Hepatic stellate cell (primary cell): ENCODE measurements at regions not wholly inside any gene's neighbourhood (a gene's known extent, or its start where the extent isn't known, plus 50 kb on each side); places are given as distances from the start of the nearest gene placed in this dataset.
"Not testable (repeated sequence)": the region's sequence is repeated elsewhere in the genome, so short reads cannot be mapped to it uniquely, and the experiment has no call there.

Experiments
- DNase-seq: peaks from one replicate; pipeline ENCODE4 v3.0.0; 2011; ENCODE audit warnings: low spot score

DNA sequence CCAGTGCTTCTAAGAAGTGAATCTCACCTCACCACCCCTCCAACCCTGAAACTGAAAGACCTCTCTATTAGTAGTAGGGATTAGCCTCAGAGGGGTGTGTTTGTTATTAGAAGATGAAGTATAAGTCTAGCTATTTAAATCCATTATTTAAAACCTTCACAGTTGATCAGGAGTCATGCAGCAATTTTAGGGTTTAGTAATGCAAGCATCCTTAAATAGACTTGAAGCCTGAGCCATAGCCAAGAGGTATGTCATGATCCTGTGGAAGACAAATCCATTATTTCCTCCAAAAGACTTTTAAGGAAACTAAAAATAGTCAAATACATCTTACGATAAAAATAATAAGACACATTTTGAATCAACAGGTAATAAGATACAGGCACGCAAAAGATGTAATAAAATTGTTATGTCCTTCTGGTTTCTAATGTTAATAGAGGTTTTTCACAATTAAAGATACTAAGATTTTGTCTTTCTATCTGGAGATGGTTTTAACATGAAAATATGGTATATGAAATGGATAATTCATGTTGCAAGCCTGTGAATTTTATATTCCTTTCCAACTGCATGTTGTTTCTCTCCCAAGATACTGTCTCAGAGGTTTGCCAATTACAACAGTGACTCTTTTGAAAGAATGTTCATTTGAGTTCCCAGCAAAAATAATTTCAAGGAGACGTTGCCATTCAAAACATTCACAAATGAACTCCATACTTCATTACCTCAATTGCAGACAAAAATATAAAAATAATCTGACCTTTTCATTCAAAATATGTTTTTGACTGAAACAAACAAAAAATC is 68.0 kb downstream of the LUZP4 start:
- no peak for DNase-seq

DNA sequence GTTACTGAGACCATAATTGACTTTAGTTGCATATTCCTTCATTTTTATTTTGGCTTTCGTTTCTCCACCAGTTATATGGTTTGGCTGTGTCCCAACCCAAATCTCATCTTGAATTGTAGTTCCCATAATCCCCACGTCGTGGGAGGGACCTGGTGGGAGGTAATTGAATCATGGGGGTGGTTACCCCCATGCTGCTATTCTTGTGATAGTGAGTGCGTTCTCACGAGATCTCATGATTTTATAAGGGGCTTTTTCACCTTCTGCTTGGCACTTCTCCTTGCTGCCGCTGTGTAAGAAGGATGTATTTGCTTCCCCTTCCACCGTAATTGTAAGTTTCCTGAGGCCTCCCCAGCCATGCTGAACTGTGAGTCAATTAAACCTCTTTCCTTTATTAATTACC is 70.0 kb downstream of the LUZP4 start:
- DNase-seq = not testable (repeated sequence)

DNA sequence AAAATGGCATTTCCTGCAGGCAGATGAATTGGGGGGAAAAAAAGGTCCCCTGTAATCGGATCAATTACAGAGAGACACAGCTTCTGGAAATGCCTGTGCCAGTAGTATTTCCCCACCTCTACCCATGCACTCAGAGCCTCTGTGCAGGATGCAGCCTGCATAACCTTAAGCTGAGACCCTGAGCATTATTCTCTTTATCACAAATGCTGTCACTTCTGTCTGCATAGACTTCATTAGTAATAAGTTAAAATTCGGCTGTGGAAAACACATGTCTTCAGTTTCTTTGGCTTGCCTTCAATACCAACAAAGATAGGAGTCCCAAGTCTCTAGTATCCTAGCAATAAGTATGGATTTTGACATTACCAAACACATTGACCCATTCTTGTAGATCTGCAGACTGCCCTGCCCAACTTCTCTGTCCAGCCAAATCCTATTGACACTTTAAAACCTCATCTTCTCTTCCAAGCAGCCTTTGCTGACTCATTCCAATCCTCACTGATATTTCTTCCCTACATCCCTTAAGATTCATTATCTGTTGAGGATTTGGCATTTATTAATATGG is 70.8 kb downstream of the LUZP4 start:
- DNase-seq = no peak

DNA sequence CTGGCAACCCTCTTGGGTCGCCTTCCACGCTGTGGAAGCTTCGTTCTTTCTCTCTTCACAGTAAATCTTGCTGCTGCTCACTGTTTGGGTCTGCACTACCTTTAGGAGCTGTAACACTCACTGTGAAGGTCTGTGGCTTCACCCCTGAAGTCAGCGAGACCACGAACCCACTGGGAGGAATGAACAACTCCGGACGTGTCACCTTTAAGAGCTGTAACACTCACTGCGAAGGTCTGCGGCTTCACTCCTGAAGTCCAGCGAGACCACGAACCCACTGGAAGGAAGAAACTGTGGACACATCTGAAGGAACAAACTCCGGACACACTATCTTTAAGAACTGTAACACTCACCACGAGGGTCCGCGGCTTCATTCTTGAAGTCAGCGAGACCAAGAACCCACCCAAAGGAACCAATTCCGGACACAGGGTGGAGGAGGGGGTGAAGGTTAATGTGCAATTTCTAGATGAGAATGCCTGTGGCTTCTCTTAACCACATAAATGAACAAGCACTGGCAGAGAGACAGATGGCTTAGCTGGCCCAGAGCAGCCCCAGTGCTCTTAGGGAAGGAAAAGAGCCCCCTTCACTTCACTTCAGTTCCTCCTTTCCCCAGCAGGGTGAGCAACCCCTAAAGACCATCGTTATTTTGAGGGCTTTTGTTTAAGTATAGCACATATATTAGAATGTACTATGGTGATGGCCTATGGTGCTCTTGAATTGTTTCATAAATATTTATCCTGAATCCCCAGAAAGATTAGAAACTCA is 73.0 kb downstream of the LUZP4 start:
- no peak for DNase-seq

DNA sequence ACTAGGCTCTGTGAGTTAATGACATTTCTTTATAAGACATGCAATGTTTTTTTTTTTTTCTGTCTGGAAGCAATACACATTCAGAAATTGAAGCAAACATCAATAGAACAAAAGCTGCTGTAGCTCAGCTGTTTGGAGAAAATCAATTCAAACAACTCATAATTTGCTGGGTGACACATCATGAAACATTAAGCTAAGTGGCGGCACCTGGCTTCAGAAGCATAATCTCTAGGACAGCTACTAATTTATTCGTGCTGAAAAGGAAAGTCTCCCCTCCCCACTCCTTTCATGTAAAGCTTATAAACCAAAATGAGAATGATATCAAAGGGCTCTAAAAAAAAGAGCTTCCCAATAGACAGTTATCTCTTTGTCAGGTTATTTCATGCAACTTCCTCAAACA is 73.9 kb downstream of the LUZP4 start:
- DNase-seq = no peak

DNA sequence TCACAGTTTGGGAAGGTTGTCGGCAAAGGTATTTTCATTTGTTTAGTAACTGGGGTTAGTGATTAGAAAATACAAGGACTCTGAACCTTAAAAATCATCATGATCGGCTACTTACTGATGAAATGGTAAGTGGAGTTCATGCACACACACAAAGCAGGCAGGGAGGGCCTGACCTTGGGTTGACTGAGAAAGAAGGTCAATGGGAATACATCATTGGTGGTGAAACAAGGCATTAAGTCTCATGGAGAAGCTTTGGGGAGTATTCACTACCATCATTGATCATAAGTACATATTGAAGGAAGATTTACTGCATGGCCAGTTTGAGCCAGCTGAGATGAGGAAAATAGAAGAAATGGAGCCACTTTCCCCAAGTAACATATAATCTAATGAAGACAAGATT is 74.4 kb downstream of the LUZP4 start:
- DNase-seq = no peak

DNA sequence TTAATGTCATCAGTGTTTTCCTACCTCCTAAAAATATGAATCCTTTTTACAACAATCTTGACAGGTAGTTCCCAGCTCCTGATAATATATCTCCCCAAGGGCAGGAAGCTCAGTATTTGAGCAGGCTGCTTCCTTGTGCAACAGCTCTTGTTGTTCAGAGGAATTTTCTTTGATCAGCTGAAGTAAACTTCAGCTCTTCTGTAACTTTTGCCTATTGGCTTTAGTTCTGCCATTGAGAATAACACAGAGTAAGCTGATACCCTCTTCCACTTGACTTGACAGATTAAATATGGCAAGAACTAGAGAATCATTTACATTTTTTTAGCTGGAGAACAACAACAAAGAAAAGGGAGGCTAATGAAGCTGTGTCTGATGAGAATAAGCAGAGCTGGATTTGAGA is 75.2 kb downstream of the LUZP4 start:
- no peak for DNase-seq

DNA sequence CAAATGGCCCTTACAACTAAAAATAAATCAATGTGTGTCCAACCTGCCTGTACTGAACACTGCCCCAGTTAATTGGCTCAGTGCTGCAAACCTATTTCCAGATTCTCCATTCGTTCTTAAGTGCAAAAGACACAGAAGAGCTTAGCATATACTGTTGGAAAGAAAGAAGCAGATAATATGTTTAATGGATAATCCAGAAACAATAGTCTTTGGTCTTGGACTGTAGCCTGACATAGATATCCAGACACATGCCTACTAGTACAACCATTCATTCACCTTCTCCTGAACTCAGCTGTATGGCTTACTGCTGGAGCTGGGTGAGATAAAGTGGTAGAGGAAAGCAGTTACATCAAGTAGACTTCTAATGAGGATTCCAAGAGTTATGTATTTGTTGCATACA is 77.0 kb downstream of the LUZP4 start:
- DNase-seq = no peak

DNA sequence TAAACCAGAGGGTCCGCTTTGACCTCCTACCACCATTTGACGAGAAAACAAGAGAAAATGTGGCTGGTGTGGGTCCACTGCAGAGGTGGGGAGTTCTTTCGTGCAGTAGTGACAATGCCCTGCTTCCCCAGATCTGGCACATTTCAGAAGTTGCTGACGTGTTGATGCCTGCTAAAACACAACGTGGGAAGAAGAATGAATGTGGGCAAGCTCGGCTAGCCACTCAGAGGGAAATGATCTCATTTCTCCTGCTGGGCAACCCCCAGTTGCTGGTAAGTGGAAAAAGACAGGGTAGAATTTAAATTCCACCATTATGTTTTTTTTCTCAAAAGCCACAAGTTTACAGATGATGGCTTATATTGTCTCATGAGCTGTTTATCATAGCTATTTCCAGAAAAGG is 77.9 kb downstream of the LUZP4 start:
- DNase-seq = no peak

DNA sequence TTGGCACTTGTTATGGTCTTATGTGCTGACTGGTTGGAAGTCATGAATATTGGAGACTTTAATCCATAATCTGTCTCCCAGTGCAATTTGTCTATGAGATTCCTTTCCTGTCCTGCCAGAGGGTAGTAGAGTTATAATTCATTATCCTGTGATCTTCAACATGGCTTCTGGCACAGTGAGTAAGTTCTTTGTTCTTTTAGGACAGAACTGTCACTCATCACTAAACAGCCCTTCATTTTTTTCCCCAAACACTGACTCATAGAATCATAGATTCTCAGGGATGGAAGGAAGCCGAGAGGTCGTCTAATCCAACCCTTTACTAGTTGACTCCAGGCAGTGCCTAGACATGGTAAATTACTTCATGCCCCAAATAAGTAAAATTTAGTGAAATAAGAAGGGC is 78.4 kb downstream of the LUZP4 start:
- DNase-seq = no peak

DNA sequence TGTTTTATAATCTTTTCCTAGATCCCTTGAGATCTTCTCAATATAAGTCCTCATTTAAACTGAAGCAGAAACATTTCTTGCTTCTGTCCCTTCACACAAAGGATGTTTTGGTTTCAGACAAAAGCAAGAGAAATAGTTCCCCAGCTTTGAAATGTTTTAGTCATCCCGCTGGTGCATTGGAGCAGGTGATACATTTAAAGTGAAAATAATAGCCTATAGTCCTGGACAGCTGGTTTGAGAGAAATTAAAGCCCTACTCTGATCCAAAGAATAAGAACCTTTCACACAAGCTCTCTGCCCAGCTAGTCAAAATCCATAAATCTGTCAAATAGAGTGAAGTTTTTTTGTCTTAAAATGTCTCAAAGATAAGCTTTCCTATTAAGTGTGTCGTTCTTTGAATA is 79.4 kb downstream of the LUZP4 start:
- DNase-seq = no peak

DNA sequence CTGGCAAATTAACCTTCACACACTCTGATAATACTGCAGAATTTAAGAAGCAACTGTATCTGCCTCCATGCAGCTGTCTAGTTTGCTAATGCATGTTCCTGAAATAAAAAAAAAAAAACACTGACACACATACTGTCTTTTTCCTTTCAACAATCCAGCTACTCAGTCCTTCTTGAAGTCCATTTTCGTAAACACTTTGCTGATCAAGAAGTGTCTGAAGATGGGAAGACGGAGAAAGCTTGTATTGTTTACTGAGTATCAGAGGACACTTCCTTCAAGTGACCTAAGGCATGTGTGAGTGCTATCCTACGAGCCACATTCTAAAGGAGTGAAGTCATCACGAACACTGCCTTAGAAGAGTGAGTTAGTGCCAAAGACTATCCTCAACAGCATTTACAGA is 82.6 kb downstream of the LUZP4 start:
- DNase-seq = peak; percentile 29

DNA sequence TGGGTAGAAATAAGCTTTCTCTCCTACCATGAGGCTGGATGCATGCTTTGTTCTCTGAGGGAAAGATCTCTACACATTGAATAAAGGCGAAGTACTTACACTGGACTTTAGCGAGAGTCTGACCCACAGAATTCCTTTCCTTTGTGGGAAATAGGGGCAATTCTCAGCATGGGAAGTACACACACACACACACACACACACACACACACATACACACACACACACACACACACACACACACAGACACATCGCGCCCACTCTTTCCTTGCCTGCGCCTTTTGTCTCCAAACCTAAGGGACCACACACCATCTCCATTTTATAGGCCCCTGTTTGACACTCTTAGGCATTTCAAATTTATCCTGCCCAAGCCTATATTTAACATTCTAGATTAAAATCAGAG is 83.8 kb downstream of the LUZP4 start:
- DNase-seq = no peak

DNA sequence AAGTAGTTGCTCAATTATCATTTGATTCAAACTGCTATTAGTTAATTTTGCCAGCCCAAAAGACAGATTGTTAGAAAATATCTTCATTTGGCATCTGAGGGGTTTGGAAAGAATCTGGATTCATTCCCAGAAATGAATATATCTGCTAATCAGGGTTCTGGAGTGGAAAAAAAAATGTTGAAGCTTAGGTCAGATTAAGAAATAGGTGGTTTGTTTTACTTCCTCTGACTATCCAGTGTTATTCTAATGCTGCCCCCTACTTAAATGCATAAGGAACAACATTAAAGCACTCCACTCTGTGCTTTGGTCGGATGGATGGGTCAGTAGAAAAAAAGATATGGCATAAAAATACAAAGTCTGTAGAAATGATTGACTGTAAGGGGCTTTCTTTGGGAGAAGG is 89.0 kb downstream of the LUZP4 start:
- DNase-seq = no peak

DNA sequence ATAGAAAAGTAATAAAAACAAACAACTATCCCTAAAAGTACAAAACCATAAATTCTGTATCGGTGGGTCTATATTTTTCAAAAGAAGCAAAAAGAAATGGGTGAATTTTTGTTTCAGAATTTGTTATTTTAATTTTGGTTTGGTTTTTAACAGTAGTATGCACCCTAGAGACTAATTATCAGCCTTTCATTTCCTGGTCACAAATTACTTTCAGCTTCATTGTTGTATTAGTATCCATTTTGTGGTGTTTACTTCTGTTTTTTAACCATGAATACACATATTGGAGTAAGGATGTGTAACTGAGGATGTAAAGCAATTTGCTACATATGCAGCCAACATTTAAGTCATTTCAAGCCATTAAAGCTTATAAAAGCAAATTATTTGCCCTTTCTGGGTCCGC is 97.8 kb downstream of the LUZP4 start:
- no peak for DNase-seq

DNA sequence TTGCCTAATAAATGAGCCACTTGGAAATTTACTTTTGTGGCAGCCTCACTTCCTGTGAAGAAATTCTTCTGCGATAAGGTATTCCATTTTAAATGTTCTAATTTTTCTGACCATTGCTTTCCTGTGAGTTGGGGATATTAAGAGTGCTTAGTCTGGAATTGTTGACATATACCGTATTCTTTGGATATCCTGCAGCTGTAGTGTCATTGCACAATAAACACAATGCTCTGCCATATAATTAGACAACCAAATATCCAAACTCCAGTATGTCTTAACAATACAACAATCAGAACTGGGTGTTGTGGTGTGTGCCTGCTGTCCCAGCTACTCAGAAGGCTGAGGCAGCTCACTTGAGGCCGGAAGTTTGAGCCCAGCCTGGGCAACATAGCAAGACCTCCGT is 99.4 kb downstream of the LUZP4 start:
- no peak for DNase-seq

DNA sequence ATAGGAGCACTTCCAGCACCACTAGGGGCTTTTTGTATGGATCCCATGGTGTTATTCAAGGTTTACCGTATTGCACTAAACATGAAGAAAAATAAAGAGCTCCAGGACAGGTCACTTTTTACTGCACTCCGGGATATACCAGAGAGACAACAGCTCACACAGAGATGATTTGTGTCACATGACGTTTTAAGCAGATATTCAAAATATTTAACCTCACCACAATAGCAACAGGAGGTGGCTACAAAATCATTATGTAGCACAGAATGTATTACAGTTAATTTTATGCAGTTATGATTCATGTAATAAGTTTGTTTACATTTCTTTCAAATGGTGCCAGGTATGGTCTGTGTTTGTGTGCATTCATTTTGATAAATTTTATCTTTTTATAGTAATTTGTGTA is 100.6 kb downstream of the LUZP4 start:
- DNase-seq = no peak

DNA sequence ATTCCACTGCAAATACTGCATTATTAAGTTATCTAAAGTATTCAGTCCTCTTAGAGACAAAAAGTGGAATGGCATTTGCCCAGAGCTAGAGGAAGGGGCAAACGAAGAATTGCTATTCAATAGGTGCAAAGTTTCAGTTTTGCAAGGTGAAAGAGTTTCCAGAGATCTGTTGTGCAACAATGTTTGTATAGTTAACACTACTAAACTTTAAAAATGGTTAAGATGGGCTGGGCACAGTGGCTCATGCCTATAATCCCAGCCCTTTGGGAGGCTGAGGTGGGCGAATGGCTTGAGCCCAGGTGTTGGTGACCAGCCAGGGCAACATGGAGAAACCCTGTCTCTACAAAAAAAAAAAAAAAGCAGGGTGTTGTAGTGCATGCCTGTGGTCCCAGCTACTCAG is 102.5 kb downstream of the LUZP4 start:
- no peak for DNase-seq

DNA sequence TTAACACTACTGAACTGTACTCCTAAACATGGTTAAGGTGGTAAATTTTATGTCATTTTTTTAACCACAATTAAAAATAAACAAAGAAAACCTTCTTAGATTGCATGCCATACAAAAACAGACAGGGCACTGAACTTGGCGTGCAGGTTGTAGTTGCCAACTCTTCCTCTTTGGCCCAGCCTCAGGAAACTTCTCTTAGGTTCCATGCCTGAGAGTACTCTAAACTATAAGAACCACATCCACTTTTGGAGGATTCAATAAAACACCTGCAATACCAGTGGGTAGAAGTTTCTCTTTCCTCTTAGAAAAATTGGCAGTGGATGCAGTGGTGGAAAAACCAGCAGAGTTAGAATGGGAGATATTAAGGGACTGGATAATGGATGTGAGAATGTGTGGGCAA is 103.4 kb downstream of the LUZP4 start:
- no peak for DNase-seq

DNA sequence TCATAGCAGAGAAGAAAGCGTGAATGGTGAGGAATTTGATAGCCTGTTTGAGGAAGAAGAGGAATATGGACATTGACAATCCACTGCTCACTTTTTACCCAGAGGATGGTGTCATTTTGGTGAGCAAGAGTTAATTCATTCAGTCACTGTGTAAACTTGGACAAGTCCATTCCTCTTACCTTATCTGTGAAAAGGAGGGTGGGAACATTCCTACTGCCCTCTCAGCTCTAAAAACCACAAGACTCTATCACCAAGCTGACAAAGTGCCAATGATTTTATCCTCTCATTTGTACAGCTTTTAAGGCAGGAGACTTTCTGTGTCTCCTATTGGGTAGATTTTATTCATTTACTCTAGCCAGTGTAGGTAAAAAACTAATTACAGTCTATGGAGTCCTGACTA is 103.8 kb downstream of the LUZP4 start:
- no peak for DNase-seq

DNA sequence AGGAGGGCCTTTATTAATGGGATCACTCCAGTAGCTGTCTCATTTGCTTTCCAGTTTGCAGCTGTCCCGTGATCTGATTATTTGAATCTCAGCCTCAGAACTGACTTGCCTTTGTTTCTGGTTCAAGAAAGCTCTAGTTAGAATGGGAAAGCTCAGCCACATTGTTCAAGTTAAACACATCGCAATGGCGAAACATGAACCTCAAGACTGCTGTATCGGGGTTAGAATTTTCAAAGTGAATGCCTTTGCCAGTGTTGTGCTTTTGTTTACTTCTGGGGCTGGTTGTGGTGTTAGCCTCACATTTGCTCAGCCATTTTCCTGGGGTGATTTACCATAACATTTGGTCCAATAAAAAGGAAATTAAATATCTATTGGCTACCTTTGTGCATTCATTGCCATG is 105.3 kb downstream of the LUZP4 start:
- not testable (repeated sequence) for DNase-seq

DNA sequence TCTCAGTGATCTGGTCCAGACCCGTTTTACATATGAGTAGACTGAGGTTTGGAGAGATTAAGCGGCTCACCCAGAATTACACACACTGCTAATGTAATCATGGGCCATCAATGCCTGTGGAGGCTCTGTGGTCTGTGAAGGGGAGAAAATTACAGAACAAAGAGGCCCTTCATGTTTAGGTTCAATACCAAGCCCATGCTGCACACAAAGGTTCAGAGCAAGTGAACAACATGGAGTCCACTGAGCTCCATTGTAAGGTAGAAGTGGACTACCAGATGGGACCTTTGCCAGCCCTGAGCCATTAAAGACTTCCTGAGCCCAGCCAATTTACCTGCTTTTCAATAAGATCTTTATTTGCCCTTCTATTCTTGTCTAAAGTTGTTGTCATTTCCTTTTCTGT is 109.8 kb downstream of the LUZP4 start:
- DNase-seq = no peak

DNA sequence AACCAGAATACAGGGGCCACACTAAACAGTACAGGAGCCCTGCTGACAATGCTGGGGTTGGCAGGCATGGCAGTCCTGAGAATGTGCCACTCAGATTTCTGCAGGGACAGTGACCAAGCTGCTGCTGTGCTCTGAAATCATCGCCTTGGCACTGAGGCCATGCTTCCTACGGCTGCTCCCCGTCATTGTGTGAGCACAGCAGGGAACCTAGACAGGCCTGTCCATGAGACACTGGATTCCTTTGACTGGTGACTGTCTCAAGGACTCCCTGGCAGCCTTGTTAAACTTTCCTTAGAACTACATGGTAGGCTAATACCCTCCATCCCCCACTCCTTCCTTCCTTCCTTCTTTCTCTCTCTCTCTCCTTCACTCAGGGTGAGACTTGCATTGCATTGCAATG is 111.4 kb downstream of the LUZP4 start:
- DNase-seq = no peak

DNA sequence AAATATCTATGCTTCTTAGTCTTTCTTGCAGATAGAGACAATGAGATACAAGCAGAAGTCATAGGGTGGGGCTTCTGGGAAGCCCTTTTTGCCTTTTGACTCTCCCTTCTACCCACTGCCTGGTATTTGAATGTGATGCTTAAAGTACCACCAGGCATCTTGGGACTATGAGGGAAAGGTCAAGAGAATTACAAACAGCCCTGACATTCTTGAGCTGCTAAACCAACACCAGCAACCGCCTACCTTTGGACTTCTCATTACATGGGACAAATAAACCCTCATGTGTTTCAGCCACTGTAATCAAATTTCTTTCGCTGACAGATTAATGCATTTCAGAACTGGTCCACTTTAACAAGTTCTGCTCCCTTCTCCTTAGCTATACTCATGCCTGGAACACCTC is 112.8 kb downstream of the LUZP4 start:
- no peak for DNase-seq
